Activated naive CD4-positive, alpha-beta T cell treated with anti-CD3 and anti-CD28 coated beads for 36 hours (primary cell): ENCODE measurements at regions not wholly inside any gene's neighbourhood (a gene's known extent, or its start where the extent isn't known, plus 50 kb on each side); places are given as distances from the start of the nearest gene placed in this dataset.
"Not testable (repeated sequence)": the region's sequence is repeated elsewhere in the genome, so short reads cannot be mapped to it uniquely, and the experiment has no call there.

Experiments used
- CTCF ChIA-PET: fragments of 350-600 bp; sonication (Branson Sonifier 250); formaldehyde crosslinking; loops from one replicate; lab custom pipeline; 2021; ENCODE audit warnings: antibody characterized with exemption; lab: Charles Lee
- DNase-seq: peaks from one replicate; pipeline ENCODE4 v3.0.0-alpha.2; 2020
- H3K27ac Mint-ChIP-seq: one replicate; pipeline ENCODE4 v1.8.0; 2021; ENCODE audit warnings: mild to moderate bottlenecking, mixed read lengths
- H3K27me3 Mint-ChIP-seq: one replicate; pipeline ENCODE4 v1.8.0; 2021; ENCODE audit warnings: low read depth, mixed read lengths
- H3K36me3 Mint-ChIP-seq: one replicate; pipeline ENCODE4 v1.8.0; 2021; ENCODE audit warnings: low read depth, mixed read lengths
- H3K4me1 Mint-ChIP-seq: one replicate; pipeline ENCODE4 v1.8.0; 2021; ENCODE audit warnings: low read depth, mixed read lengths
- H3K4me3 Mint-ChIP-seq: one replicate; pipeline ENCODE4 v1.8.0; 2021; ENCODE audit warnings: mild to moderate bottlenecking, moderate library complexity, mixed read lengths
- H3K9me3 Mint-ChIP-seq: one replicate; pipeline ENCODE4 v1.8.0; 2021; ENCODE audit warnings: mixed read lengths
- intact Hi-C: fragments of 100-400 bp; cut with micrococcal nuclease; formaldehyde crosslinking; loops from one replicate; pipeline ENCODE4 v1.15.1; 2023

DNA sequence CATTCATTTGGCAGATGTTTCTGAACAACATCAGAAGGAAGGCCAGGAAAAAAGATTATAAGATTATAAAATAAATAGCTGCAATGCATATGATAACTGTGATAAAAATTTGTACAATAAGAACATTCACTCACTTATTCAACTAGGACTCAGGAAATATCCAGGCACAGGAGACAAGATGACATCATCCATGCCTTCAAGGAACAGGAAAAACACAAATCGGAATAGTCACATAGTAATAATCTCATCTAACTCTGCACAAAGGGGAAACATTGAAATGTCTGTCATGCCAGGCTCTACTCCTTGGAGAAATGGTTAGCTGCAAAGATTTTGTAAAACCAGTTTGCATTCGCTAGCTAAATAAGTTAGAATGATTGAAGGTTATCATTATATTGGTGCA is 233.5 kb upstream of the AGTR1 start:
- Mint-ChIP-seq H3K4me1 (no peaks in the 10 kb centered on the region), H3K27me3 (no peaks in the 10 kb centered on the region), H3K27ac (no peak overlapping the region), H3K36me3 (no peaks in the 10 kb centered on the region), H3K4me3 (no peak overlapping the region), H3K9me3 (peaks cover 7% of the 10 kb centered on the region)
- DNase-seq = no peak
- intact Hi-C loops = no loop called here
- CTCF ChIA-PET = interaction anchor here (1.2 kb wide), 1 partner anchor 93 kb away, joined by 3 read pairs; no protein-coding TSS in a partner anchor

DNA sequence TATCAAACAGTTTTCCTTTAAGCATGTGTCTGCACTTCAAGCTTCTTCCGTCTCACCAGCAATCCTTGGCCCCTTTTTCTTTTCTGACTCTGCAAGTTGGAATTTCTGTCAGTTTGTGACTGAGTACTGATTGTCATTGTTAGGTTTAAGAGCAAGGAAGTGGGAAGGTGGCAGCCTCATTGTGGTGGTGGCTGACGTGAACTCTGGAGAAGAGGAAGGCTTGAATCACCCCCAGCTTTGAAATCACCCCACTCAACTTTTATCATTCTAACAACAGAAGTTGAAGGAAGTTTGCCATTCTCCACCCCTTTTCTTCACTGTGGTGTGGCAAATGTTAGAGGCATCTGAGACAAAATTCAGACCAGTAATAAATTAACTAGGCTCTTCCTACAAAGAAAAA is 231.6 kb upstream of the AGTR1 start:
- Mint-ChIP-seq H3K27me3 (no peaks in the 10 kb centered on the region), H3K36me3 (no peaks in the 10 kb centered on the region), H3K9me3 (peaks cover 7% of the 10 kb centered on the region), H3K27ac (no peak overlapping the region), H3K4me1 (no peaks in the 10 kb centered on the region), H3K4me3 (no peak overlapping the region)
- CTCF ChIA-PET = no interaction called here
- intact Hi-C loops = no loop called here
- no peak for DNase-seq

DNA sequence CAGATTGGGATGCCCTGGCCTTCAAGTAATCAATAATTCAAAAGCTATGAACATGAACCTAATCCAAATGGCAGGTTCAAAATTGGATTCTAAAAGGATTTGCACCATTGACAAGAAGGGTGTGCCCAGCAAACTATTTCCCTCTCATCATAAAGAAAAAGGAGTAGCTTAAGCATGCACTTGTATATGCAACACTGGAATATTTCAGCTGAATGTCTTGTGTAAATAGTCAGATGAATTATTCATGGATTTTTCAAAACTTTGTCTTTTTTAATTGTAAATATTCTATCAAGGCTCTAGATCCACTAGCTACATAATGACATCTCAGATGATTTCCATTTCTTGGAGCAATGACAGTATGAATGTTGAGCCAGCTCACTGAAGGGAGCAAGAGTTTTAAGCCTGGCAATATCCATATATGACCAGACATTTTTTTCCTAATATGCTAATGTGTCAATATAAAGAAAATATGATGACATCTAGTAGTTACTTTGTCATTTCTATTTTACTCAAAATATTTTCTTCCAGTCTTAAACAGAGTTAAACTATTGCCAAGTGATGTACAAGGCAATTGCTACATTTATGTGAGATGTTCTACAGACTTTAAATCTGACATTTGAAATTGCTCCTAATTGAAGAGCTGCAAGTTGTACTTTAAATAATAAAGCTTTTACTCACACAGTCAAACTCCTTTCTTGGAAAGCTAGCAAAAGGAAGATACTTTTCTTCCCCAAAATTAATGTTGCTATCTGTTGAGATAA is 230.5 kb upstream of the AGTR1 start:
- no peaks in the 10 kb centered on the region for H3K4me1 Mint-ChIP-seq
- no peak overlapping the region for H3K4me3 Mint-ChIP-seq
- no peaks in the 10 kb centered on the region for H3K36me3 Mint-ChIP-seq
- intact Hi-C loops = no loop called here
- no peak overlapping the region for H3K27ac Mint-ChIP-seq
- no peaks in the 10 kb centered on the region for H3K27me3 Mint-ChIP-seq
- CTCF ChIA-PET = no interaction called here
- DNase-seq = no peak
- peaks cover 7% of the 10 kb centered on the region for H3K9me3 Mint-ChIP-seq

- no peaks in the 10 kb centered on the region for H3K27me3 Mint-ChIP-seq
- intact Hi-C loops = no loop called here
- H3K4me1 Mint-ChIP-seq = no peaks in the 10 kb centered on the region
- H3K36me3 Mint-ChIP-seq = no peaks in the 10 kb centered on the region
- DNase-seq = no peak
- H3K27ac Mint-ChIP-seq = no peak overlapping the region
- CTCF ChIA-PET = no interaction called here
- H3K4me3 Mint-ChIP-seq = no peak overlapping the region
- H3K9me3 Mint-ChIP-seq = peaks cover 3% of the 10 kb centered on the region
Measured at GRCh38 chr3:148477375-148477774, 220.3 kb upstream of the AGTR1 start.

GRCh38 chr3:148493631-148494030 is 204.1 kb upstream of the AGTR1 start:
- Mint-ChIP-seq H3K36me3 (no peaks in the 10 kb centered on the region), H3K27me3 (no peaks in the 10 kb centered on the region), H3K9me3 (peaks cover 2% of the 10 kb centered on the region), H3K4me3 (no peak overlapping the region), H3K4me1 (no peaks in the 10 kb centered on the region), H3K27ac (no peak overlapping the region)
- intact Hi-C loops = no loop called here
- DNase-seq = no peak
- CTCF ChIA-PET = no interaction called here

- CTCF ChIA-PET = no interaction called here
- no peak overlapping the region for H3K4me3 Mint-ChIP-seq
- H3K27me3 Mint-ChIP-seq = no peaks in the 10 kb centered on the region
- DNase-seq = no peak
- H3K4me1 Mint-ChIP-seq = no peaks in the 10 kb centered on the region
- no peak overlapping the region for H3K27ac Mint-ChIP-seq
- H3K9me3 Mint-ChIP-seq = peaks cover 2% of the 10 kb centered on the region
- no peaks in the 10 kb centered on the region for H3K36me3 Mint-ChIP-seq
- intact Hi-C loops = no loop called here
Measured at GRCh38 chr3:148494451-148494850, 203.3 kb upstream of the AGTR1 start.

DNA sequence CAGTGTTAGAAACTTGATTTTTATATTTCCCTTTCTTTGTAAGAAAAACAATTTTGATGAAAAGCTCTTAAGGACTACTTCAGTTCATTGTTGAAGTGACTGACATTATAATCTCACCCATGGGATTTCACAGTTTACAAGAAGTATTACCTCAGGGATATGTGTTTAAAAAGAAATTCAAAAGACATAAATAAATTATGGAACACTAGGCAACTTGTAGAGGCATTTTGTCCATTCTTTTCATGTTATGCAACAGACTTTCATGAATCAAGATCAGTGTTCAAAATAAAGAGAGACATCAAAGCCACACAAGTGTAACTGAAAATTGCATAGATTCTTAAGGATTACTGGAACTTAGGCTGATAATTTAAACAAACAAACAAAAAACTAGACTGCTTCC is 196.8 kb upstream of the AGTR1 start:
- no peaks in the 10 kb centered on the region for H3K36me3 Mint-ChIP-seq
- H3K4me1 Mint-ChIP-seq = no peaks in the 10 kb centered on the region
- DNase-seq = no peak
- no peak overlapping the region for H3K4me3 Mint-ChIP-seq
- intact Hi-C loops = no loop called here
- H3K9me3 Mint-ChIP-seq = peaks cover 8% of the 10 kb centered on the region
- H3K27me3 Mint-ChIP-seq = no peaks in the 10 kb centered on the region
- no peak overlapping the region for H3K27ac Mint-ChIP-seq
- CTCF ChIA-PET = no interaction called here

- Mint-ChIP-seq H3K27ac (no peak overlapping the region), H3K9me3 (peaks cover 6% of the 10 kb centered on the region), H3K36me3 (no peaks in the 10 kb centered on the region), H3K4me1 (no peaks in the 10 kb centered on the region), H3K4me3 (no peak overlapping the region), H3K27me3 (no peaks in the 10 kb centered on the region)
- intact Hi-C loops = no loop called here
- no peak for DNase-seq
- CTCF ChIA-PET = no interaction called here
Measured at GRCh38 chr3:148510116-148510515, 187.6 kb upstream of the AGTR1 start.

DNA sequence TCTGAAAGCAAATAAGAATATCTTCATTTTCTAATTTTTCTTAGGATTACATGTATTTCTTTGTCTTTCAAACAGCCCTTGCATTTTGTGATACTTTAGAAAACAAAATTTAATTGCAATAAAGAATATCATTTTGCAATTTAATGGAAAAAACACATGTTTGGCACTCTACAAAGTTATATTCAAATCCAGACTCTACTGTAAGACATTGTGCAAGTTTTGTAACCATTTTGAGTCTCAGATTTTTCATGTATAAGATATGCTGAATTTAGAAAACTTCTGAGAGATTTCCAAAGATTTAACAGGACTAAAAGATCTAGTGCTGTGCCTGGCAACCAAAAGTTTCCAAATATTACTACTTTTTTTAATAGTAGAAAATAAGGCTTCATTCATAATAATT is 187.1 kb upstream of the AGTR1 start:
- Mint-ChIP-seq H3K4me3 (no peak overlapping the region), H3K27ac (no peak overlapping the region), H3K36me3 (no peaks in the 10 kb centered on the region), H3K9me3 (peaks cover 4% of the 10 kb centered on the region), H3K27me3 (no peaks in the 10 kb centered on the region), H3K4me1 (no peaks in the 10 kb centered on the region)
- DNase-seq = no peak
- CTCF ChIA-PET = no interaction called here
- intact Hi-C loops = no loop called here

- Mint-ChIP-seq H3K4me3 (no peak overlapping the region), H3K27ac (no peak overlapping the region), H3K4me1 (no peaks in the 10 kb centered on the region), H3K36me3 (no peaks in the 10 kb centered on the region), H3K27me3 (no peaks in the 10 kb centered on the region), H3K9me3 (peaks cover 1% of the 10 kb centered on the region)
- intact Hi-C loops = no loop called here
- no peak for DNase-seq
- CTCF ChIA-PET = no interaction called here
Measured at GRCh38 chr3:148512648-148513047, 185.1 kb upstream of the AGTR1 start.

DNA sequence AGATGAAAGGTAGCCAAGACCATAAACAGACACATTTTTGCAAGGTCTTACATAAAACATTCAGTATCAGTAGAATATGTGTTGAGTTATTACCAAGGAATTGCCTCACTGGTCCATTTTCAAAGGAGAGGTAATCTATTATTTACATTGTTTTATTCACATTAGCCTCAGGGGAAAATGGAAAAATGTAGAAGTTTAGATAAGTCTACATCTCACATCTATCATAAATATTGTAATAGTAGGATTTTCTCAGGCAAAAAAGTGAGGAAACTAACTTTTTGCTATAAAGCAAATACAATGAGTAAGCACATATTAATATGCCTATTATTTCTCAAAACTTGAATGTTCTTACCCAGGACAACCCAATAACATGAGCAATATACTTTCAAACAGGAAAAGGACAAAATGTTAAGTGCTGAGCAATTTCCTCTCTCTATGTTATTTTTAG is 184.6 kb upstream of the AGTR1 start:
- H3K27ac Mint-ChIP-seq = no peak overlapping the region
- intact Hi-C loops = no loop called here
- H3K4me3 Mint-ChIP-seq = no peak overlapping the region
- peaks cover 1% of the 10 kb centered on the region for H3K9me3 Mint-ChIP-seq
- no peaks in the 10 kb centered on the region for H3K4me1 Mint-ChIP-seq
- DNase-seq = no peak
- CTCF ChIA-PET = no interaction called here
- no peaks in the 10 kb centered on the region for H3K27me3 Mint-ChIP-seq
- H3K36me3 Mint-ChIP-seq = no peaks in the 10 kb centered on the region

DNA sequence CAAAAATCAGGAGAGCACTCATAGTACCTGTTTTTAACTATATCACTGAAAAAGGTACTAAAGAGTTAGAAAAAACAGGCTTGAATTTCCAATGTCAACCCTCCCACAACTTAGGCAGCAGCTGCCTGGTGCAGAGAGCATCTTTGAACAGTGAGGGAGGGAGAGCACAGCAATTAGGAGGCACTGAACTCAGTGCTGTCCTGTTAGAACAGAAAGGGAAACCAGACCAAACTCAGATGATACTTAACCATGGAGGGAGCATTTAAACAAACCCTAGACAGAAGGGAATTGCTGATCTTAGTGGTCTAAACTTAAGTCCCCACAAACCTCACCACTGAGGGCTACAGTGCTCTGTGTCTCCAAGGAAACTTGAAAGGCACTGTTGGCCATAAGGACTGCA is 179.2 kb upstream of the AGTR1 start:
- no peak overlapping the region for H3K4me3 Mint-ChIP-seq
- CTCF ChIA-PET = no interaction called here

GRCh38 chr3:148525621-148526020 is 172.1 kb upstream of the AGTR1 start:
- intact Hi-C loops, H3K27me3 Mint-ChIP-seq, CTCF ChIA-PET, H3K4me1 Mint-ChIP-seq, H3K27ac Mint-ChIP-seq, H3K36me3 Mint-ChIP-seq, H3K4me3 Mint-ChIP-seq, DNase-seq: not testable (repeated sequence)
- peaks cover 18% of the 10 kb centered on the region for H3K9me3 Mint-ChIP-seq

More for the DNA sequence above, 179.2 kb upstream of the AGTR1 start:
- Mint-ChIP-seq H3K36me3 (no peaks in the 10 kb centered on the region), H3K4me1 (no peaks in the 10 kb centered on the region), H3K9me3 (peaks cover 6% of the 10 kb centered on the region), H3K27ac (no peak overlapping the region), H3K27me3 (no peaks in the 10 kb centered on the region)
- no peak for DNase-seq
- intact Hi-C loops = no loop called here
